Large intestine (tissue), 3 donors: ENCODE measurements at regions not wholly inside any gene's neighbourhood (a gene's known extent, or its start where the extent isn't known, plus 50 kb on each side); places are given as distances from the start of the nearest gene placed in this dataset.

Experiments used
- DNase-seq, 2 donors: peaks; one replicate each; pipeline versions ENCODE4 v3.0.0 to v3.0.0-alpha.2; 2013
- H3K27ac ChIP-seq: one replicate; pipeline ENCODE4 v1.5.1; 2013; ENCODE audit warnings: low read length
- H3K27me3 ChIP-seq: 2 replicates; pipeline ENCODE4 v1.6.1; 2013; ENCODE audit warnings: low read length; ENCODE audit not compliant: control insufficient read depth, insufficient read depth
- H3K36me3 ChIP-seq: 2 replicates; pipeline ENCODE4 v1.6.1; 2013; ENCODE audit warnings: low read length; ENCODE audit not compliant: control insufficient read depth, insufficient read depth
- H3K4me1 ChIP-seq: one replicate; pipeline ENCODE4 v1.6.1; 2013; ENCODE audit warnings: low read length; ENCODE audit not compliant: control insufficient read depth, insufficient read depth
- H3K4me3 ChIP-seq: one replicate; pipeline ENCODE4 v1.5.1; 2013; ENCODE audit warnings: low read length
- H3K9me3 ChIP-seq: one replicate; pipeline ENCODE4 v1.6.1; 2013; ENCODE audit warnings: mild to moderate bottlenecking, low read depth, low read length, moderate library complexity; ENCODE audit not compliant: control insufficient read depth
- WGBS: methylation state at CpG from one replicate; pipeline ENCODE4 v1.1.5; 2013; ENCODE audit warnings: low lambda C conversion rate; ENCODE audit not compliant: insufficient coverage; 5-methylcytosine and 5-hydroxymethylcytosine counted together

GRCh38 chr14:76551906-76552305 is 176.0 kb downstream of the ESRRB start:
- WGBS = no CpG with 5 or more reads among the region's 4 CpGs
- no peaks in the 10 kb centered on the region for H3K36me3 ChIP-seq

GRCh38 chr14:76564471-76565422 is 188.8 kb downstream of the ESRRB start:
- no peak overlapping the region for H3K27ac ChIP-seq
- H3K27me3 ChIP-seq = no peaks in the 10 kb centered on the region
- whole genome bisulfite sequencing = no CpG with 5 or more reads among the region's 18 CpGs
- H3K4me1 ChIP-seq = no peaks in the 10 kb centered on the region
- no peak overlapping the region for H3K4me3 ChIP-seq
- no peaks in the 10 kb centered on the region for H3K9me3 ChIP-seq
- no peak for DNase-seq
- H3K36me3 ChIP-seq = no peaks in the 10 kb centered on the region

More at GRCh38 chr14:76551906-76552305, 176.0 kb downstream of the ESRRB start:
- peaks cover 2% of the 10 kb centered on the region for H3K27me3 ChIP-seq
- DNase-seq = no peak
- H3K27ac ChIP-seq = no peak overlapping the region
- no peaks in the 10 kb centered on the region for H3K9me3 ChIP-seq
- no peaks in the 10 kb centered on the region for H3K4me1 ChIP-seq
- H3K4me3 ChIP-seq = no peak overlapping the region

GRCh38 chr14:76566439-76566838 is 190.5 kb downstream of the ESRRB start:
- no peaks in the 10 kb centered on the region for H3K4me1 ChIP-seq
- no peaks in the 10 kb centered on the region for H3K27me3 ChIP-seq
- no peaks in the 10 kb centered on the region for H3K36me3 ChIP-seq
- H3K9me3 ChIP-seq = no peaks in the 10 kb centered on the region
- H3K27ac ChIP-seq = no peak overlapping the region
- WGBS = no CpG with 5 or more reads among the region's 4 CpGs
- no peak overlapping the region for H3K4me3 ChIP-seq
- no peak for DNase-seq

GRCh38 chr14:76574416-76575095 is 186.7 kb upstream of the VASH1 start:
- Histone ChIP-seq H3K4me3 (no peak overlapping the region), H3K27ac (no peak overlapping the region), H3K4me1 (no peaks in the 10 kb centered on the region), H3K9me3 (no peaks in the 10 kb centered on the region), H3K36me3 (no peaks in the 10 kb centered on the region), H3K27me3 (peaks cover 10% of the 10 kb centered on the region)
- DNase-seq = no peak
- no CpG with 5 or more reads among the region's 22 CpGs for WGBS

GRCh38 chr14:76575108-76575507 is 186.2 kb upstream of the VASH1 start:
- no peaks in the 10 kb centered on the region for H3K4me1 ChIP-seq
- no peak for DNase-seq
- H3K27me3 ChIP-seq = peaks cover 10% of the 10 kb centered on the region
- WGBS = no CpG with 5 or more reads among the region's 9 CpGs
- no peaks in the 10 kb centered on the region for H3K9me3 ChIP-seq
- no peak overlapping the region for H3K27ac ChIP-seq
- no peaks in the 10 kb centered on the region for H3K36me3 ChIP-seq
- no peak overlapping the region for H3K4me3 ChIP-seq

- H3K9me3 ChIP-seq = no peaks in the 10 kb centered on the region
- no CpG with 5 or more reads among the region's 8 CpGs for WGBS
- DNase-seq = no peak
- H3K27ac ChIP-seq = no peak overlapping the region
- no peak overlapping the region for H3K4me3 ChIP-seq
- peaks cover 10% of the 10 kb centered on the region for H3K27me3 ChIP-seq
- H3K4me1 ChIP-seq = no peaks in the 10 kb centered on the region
- H3K36me3 ChIP-seq = no peaks in the 10 kb centered on the region
These were observed 185.1 kb upstream of the VASH1 start for GRCh38 chr14:76576047-76576741.

- Histone ChIP-seq H3K4me1 (no peaks in the 10 kb centered on the region), H3K36me3 (no peaks in the 10 kb centered on the region), H3K4me3 (no peak overlapping the region), H3K27ac (no peak overlapping the region), H3K27me3 (peaks cover 10% of the 10 kb centered on the region), H3K9me3 (no peaks in the 10 kb centered on the region)
- 100% methylated on average over 1 of the region's 2 CpGs for WGBS
- DNase-seq = no peak
These were observed 184.2 kb upstream of the VASH1 start for GRCh38 chr14:76577090-76577489.

GRCh38 chr14:76577837-76578236 is 183.4 kb upstream of the VASH1 start:
- Histone ChIP-seq H3K27me3 (peaks cover 7% of the 10 kb centered on the region), H3K9me3 (no peaks in the 10 kb centered on the region), H3K36me3 (no peaks in the 10 kb centered on the region), H3K4me1 (no peaks in the 10 kb centered on the region), H3K4me3 (no peak overlapping the region), H3K27ac (no peak overlapping the region)
- WGBS = no CpG with 5 or more reads among the region's 3 CpGs
- DNase-seq = no peak

GRCh38 chr14:76580399-76580798 is 180.9 kb upstream of the VASH1 start:
- WGBS = no CpG with 5 or more reads among the region's 2 CpGs
- no peak for DNase-seq
- H3K27ac ChIP-seq = no peak overlapping the region

GRCh38 chr14:76580967-76581366 is 180.3 kb upstream of the VASH1 start:
- H3K4me3 ChIP-seq = no peak overlapping the region
- no peak for DNase-seq
- H3K9me3 ChIP-seq = no peaks in the 10 kb centered on the region
- no peak overlapping the region for H3K27ac ChIP-seq
- H3K4me1 ChIP-seq = no peaks in the 10 kb centered on the region
- H3K36me3 ChIP-seq = no peaks in the 10 kb centered on the region
- H3K27me3 ChIP-seq = no peaks in the 10 kb centered on the region
- no CpG with 5 or more reads among the region's 1 CpG for WGBS

More at GRCh38 chr14:76580399-76580798, 180.9 kb upstream of the VASH1 start:
- no peaks in the 10 kb centered on the region for H3K27me3 ChIP-seq
- no peaks in the 10 kb centered on the region for H3K9me3 ChIP-seq
- H3K4me3 ChIP-seq = no peak overlapping the region
- no peaks in the 10 kb centered on the region for H3K4me1 ChIP-seq
- no peaks in the 10 kb centered on the region for H3K36me3 ChIP-seq
